IMR-90 (cell line): ENCODE measurements at regions not wholly inside any gene's neighbourhood (a gene's known extent, or its start where the extent isn't known, plus 50 kb on each side); places are given as distances from the start of the nearest gene placed in this dataset.

Experiments used
- ATAC-seq: fragments of 200-7000 bp; cut with Tn5 transposase; 2 replicates; pipeline ENCODE4 v1.9.1; 2020; ENCODE audit warnings: low read depth, mild to moderate bottlenecking, moderate library complexity
- BruUV-seq: library from RNA; stranded (reverse); fragments of 400-500 nt; replicated peaks from 2 replicates; lab custom pipeline; 2021; lab: Mats Ljungman, UMichigan
- CTCF ChIA-PET: fragments of 300-600 bp; formaldehyde crosslinking; extraction: SDS; loops from one replicate; lab custom pipeline; 2021; ENCODE audit warnings: antibody characterized with exemption; lab: Yijun Ruan, JAX
- POLR2A ChIA-PET: fragments of 300-600 bp; sonication (Branson Sonifier 250); formaldehyde crosslinking; loops from one replicate; lab custom pipeline; 2022; ENCODE audit warnings: antibody characterized with exemption; ENCODE audit not compliant: unreplicated experiment; lab: Charles Lee
- DNase-seq: peaks from one replicate; pipeline ENCODE4 v3.0.0; 2013
- H2AFZ ChIP-seq: replicated peaks from 2 replicates; pipeline ENCODE3; 2013; ENCODE audit warnings: low read length, mild to moderate bottlenecking; ENCODE audit not compliant: poor library complexity
- H2AK5ac ChIP-seq: 2 replicates; pipeline ENCODE4 v1.6.1; 2013; ENCODE audit warnings: low read depth, low read length, inconsistent platforms
- H2AK9ac ChIP-seq: replicated peaks from 2 replicates; pipeline ENCODE3; 2013; ENCODE audit warnings: mild to moderate bottlenecking, low read depth, low read length, moderate library complexity; ENCODE audit not compliant: poor library complexity
- H2BK120ac ChIP-seq: 2 replicates; pipeline ENCODE4 v1.6.1; 2013; ENCODE audit warnings: low read depth, low read length, inconsistent platforms
- H2BK15ac ChIP-seq: 3 replicates; pipeline ENCODE4 v1.6.1; 2013; ENCODE audit warnings: low read depth, low read length, inconsistent platforms
- H2BK20ac ChIP-seq: 2 replicates; pipeline ENCODE4 v1.6.1; 2013; ENCODE audit warnings: low read depth, mild to moderate bottlenecking, inconsistent platforms, low read length, moderate library complexity
- H2BK5ac ChIP-seq: 2 replicates; pipeline ENCODE4 v1.6.1; 2013; ENCODE audit warnings: mild to moderate bottlenecking, low read depth, low read length, inconsistent platforms; ENCODE audit not compliant: poor library complexity, severe bottlenecking
- H3K14ac ChIP-seq: replicated peaks from 2 replicates; pipeline ENCODE4 v1.6.1; 2013; ENCODE audit warnings: low read depth, low read length, inconsistent platforms
- H3K18ac ChIP-seq: 2 replicates; pipeline ENCODE4 v1.6.1; 2013; ENCODE audit warnings: low read depth, low read length, control low read depth
- H3K23ac ChIP-seq: 2 replicates; pipeline ENCODE4 v1.6.1; 2013; ENCODE audit warnings: low read depth, low read length, inconsistent platforms
- H3K27ac ChIP-seq: 2 replicates; pipeline ENCODE4 v1.5.1; 2013; ENCODE audit warnings: mild to moderate bottlenecking, control low read depth, low read length; ENCODE audit not compliant: insufficient read depth
- H3K27me3 ChIP-seq: 2 replicates; pipeline ENCODE4 v1.6.1; 2013; ENCODE audit warnings: low read length; ENCODE audit not compliant: control insufficient read depth, insufficient read depth
- H3K36me3 ChIP-seq: 2 replicates; pipeline ENCODE4 v1.6.1; 2013; ENCODE audit warnings: low read length, mixed read lengths; ENCODE audit not compliant: control insufficient read depth, insufficient read depth
- H3K4ac ChIP-seq: 2 replicates; pipeline ENCODE4 v1.6.1; 2013; ENCODE audit warnings: low read depth, low read length, inconsistent platforms
- H3K4me1 ChIP-seq: 2 replicates; pipeline ENCODE4 v1.6.1; 2013; ENCODE audit warnings: low read length, mixed read lengths; ENCODE audit not compliant: control insufficient read depth, insufficient read depth
- H3K4me2 ChIP-seq: 2 replicates; pipeline ENCODE4 v1.6.1; 2013; ENCODE audit warnings: low read depth, mild to moderate bottlenecking, control low read depth, low read length, moderate library complexity
- H3K4me3 ChIP-seq: 2 replicates; pipeline ENCODE4 v1.5.1; 2013; ENCODE audit warnings: low read depth, mild to moderate bottlenecking, control low read depth, low read length, moderate library complexity; ENCODE audit not compliant: insufficient read depth
- H3K56ac ChIP-seq: 2 replicates; pipeline ENCODE4 v1.6.1; 2013; ENCODE audit warnings: low read length, inconsistent platforms; ENCODE audit not compliant: insufficient read depth; ENCODE audit errors: extremely low read depth
- H3K79me1 ChIP-seq, 2 experiments: 2 replicates each; pipeline ENCODE4 v1.6.1; 2013; ENCODE audit warnings: low read length in 2 of 2, inconsistent platforms in 1 of 2, low read depth in 1 of 2
- H3K9ac ChIP-seq: 2 replicates; pipeline ENCODE4 v1.6.1; 2013; ENCODE audit warnings: low read depth, low read length, control low read depth
- H3K9me1 ChIP-seq: 2 replicates; pipeline ENCODE4 v1.6.1; 2013; ENCODE audit warnings: low read length, inconsistent platforms; ENCODE audit not compliant: insufficient read depth
- H3K9me3 ChIP-seq: 2 replicates; pipeline ENCODE4 v1.6.1; 2013; ENCODE audit warnings: low read length; ENCODE audit not compliant: control insufficient read depth, insufficient read depth
- H4K20me1 ChIP-seq: 2 replicates; pipeline ENCODE4 v1.6.1; 2013; ENCODE audit warnings: low read length, inconsistent platforms; ENCODE audit not compliant: insufficient read depth
- H4K5ac ChIP-seq: 2 replicates; pipeline ENCODE4 v1.6.1; 2013; ENCODE audit warnings: mild to moderate bottlenecking, low read depth, low read length, control low read depth
- H4K8ac ChIP-seq, 2 experiments: 2 replicates each; pipeline ENCODE4 v1.6.1; 2013; ENCODE audit warnings: low read depth in 2 of 2, low read length in 2 of 2, control low read depth in 1 of 2, inconsistent platforms in 1 of 2
- H4K91ac ChIP-seq: 2 replicates; pipeline ENCODE4 v1.6.1; 2013; ENCODE audit warnings: low read depth, low read length, inconsistent platforms; ENCODE audit not compliant: insufficient read depth
- BHLHE40 ChIP-seq: fragments of 150-350 bp; IDR thresholded peaks from 2 replicates; pipeline ENCODE4 v1.6.1; 2016; ENCODE audit warnings: mild to moderate bottlenecking, low read depth, low read length
- CEBPB ChIP-seq: IDR thresholded peaks from 2 replicates; pipeline ENCODE4 v1.6.1; 2012; ENCODE audit warnings: low read depth, low read length, improper control_type of control experiment
- CHD1 ChIP-seq: IDR thresholded peaks from 2 replicates; pipeline ENCODE4 v1.6.1; 2012; ENCODE audit warnings: low read depth, low read length, improper control_type of control experiment
- CTCF ChIP-seq: conservative IDR thresholded peaks from 2 replicates; pipeline ENCODE4 v1.5.1; 2012; ENCODE audit warnings: mild to moderate bottlenecking, low read depth, low read length, improper control_type of control experiment
- ELK1 ChIP-seq: fragments of 150-350 bp; IDR thresholded peaks from 2 replicates; pipeline ENCODE4 v1.6.1; 2016; ENCODE audit warnings: low read depth, mild to moderate bottlenecking, low read length, moderate library complexity, borderline replicate concordance
- MAFK ChIP-seq: IDR thresholded peaks from 2 replicates; pipeline ENCODE4 v1.6.1; 2012; ENCODE audit warnings: low read depth, low read length, improper control_type of control experiment
- MAZ ChIP-seq: IDR thresholded peaks from 2 replicates; pipeline ENCODE4 v1.6.1; 2012; ENCODE audit warnings: low read depth, mild to moderate bottlenecking, low read length, improper control_type of control experiment, moderate library complexity, borderline replicate concordance
- MXI1 ChIP-seq: IDR thresholded peaks from 2 replicates; pipeline ENCODE4 v1.6.1; 2012; ENCODE audit warnings: low read depth, mild to moderate bottlenecking, low read length, moderate library complexity, borderline replicate concordance
- POLR2A ChIP-seq: IDR thresholded peaks from 2 replicates; pipeline ENCODE4 v1.6.1; 2012; ENCODE audit warnings: mild to moderate bottlenecking, low read depth, low read length
- RAD21 ChIP-seq: IDR thresholded peaks from 2 replicates; pipeline ENCODE4 v1.6.1; 2012; ENCODE audit warnings: low read length, improper control_type of control experiment
- RCOR1 ChIP-seq: IDR thresholded peaks from 2 replicates; pipeline ENCODE4 v1.6.1; 2012; ENCODE audit warnings: mild to moderate bottlenecking, low read length, improper control_type of control experiment; ENCODE audit not compliant: insufficient replicate concordance
- SMC3 ChIP-seq: fragments of 150-350 bp; IDR thresholded peaks from 2 replicates; pipeline ENCODE4 v1.6.1; 2016; ENCODE audit warnings: low read depth, mild to moderate bottlenecking, antibody characterized with exemption, low read length, moderate library complexity
- USF2 ChIP-seq: fragments of 150-350 bp; IDR thresholded peaks from 2 replicates; pipeline ENCODE4 v1.6.1; 2017; ENCODE audit warnings: mild to moderate bottlenecking, antibody characterized with exemption, low read length, low read depth
- WGBS, 2 experiments: methylation state at CpG; one replicate each; pipeline versions ENCODE4 v1.1.5 to v1.1.7; 2013; ENCODE audit warnings: missing lambda C conversion rate in 2 of 2; ENCODE audit not compliant: insufficient read length in 1 of 2; ENCODE audit errors: extremely low coverage in 2 of 2; 5-methylcytosine and 5-hydroxymethylcytosine counted together
- dilution Hi-C: fragments of 300-500 bp; cut with HindIII; formaldehyde crosslinking; loops from one replicate; pipeline ENCODE4 v1.14.3; 2018; ENCODE audit warnings: low sequenced_read_pairs; ENCODE audit not compliant: unreplicated experiment
- in situ Hi-C: fragments of 300-500 bp; cut with MboI; formaldehyde crosslinking; loops from 3 replicates; pipeline ENCODE4 v1.14.3; 2019; ENCODE audit warnings: low sequenced_read_pairs, inconsistent platforms, mixed read lengths
- intact Hi-C: fragments of 100-400 bp; cut with micrococcal nuclease; formaldehyde crosslinking; loops from 2 replicates; pipeline ENCODE4 v1.10.0; 2022

GRCh38 chr10:125216861-125217260, 56.5 kb upstream of the CTBP2 start:
- no peaks in the 10 kb centered on the region for H3K4me1 ChIP-seq
- no peaks in the 10 kb centered on the region for H4K20me1 ChIP-seq
- no peak overlapping the region for H2BK120ac ChIP-seq
- no peak overlapping the region for H2AK5ac ChIP-seq
- ATAC-seq (no peak; the same call in 1 of the 2 replicates), DNase-seq (no peak)
- H3K9me1 ChIP-seq: 0 out of 2 replicates have a peak, but pooled peaks cover 3% of the 10 kb centered on the region
- no peaks in the 10 kb centered on the region for H3K79me1 ChIP-seq
- no peaks in the 10 kb centered on the region for H3K36me3 ChIP-seq
- in situ Hi-C loops (no loop called here), intact Hi-C loops (no loop called here), dilution Hi-C loops (no loop called here)
- no peak overlapping the region for H4K5ac ChIP-seq
- no peaks in the 10 kb centered on the region for H3K9me3 ChIP-seq
- H3K14ac ChIP-seq: no peak overlapping the region
- no peak overlapping the region for H4K91ac ChIP-seq
- H2AK9ac ChIP-seq: no peak overlapping the region
- H3K56ac ChIP-seq: no peak overlapping the region
- no peak overlapping the region for H2BK5ac ChIP-seq
- no TSS peak for BruUV-seq
- H3K27me3 ChIP-seq: peaks cover 12% of the 10 kb centered on the region
- H2BK20ac ChIP-seq: no peak overlapping the region
- H3K23ac ChIP-seq: no peak overlapping the region
- H2BK15ac ChIP-seq: no peak overlapping the region
- no peak overlapping the region for H3K27ac ChIP-seq
- H3K9ac ChIP-seq: no peak overlapping the region
- H3K4me2 ChIP-seq: no peak overlapping the region
- whole genome bisulfite sequencing, 2 experiments: 40% methylated on average over 5 of the region's 5 CpGs; no CpG with 5 or more reads in 1 of the 2 experiments
- ChIA-PET CTCF (interaction anchor here (0.9 kb wide), 1 partner anchor 155 kb away, joined by 3 read pairs; no protein-coding TSS in a partner anchor), POLR2A (no interaction called here)
- TF ChIP-seq SMC3 (no peak), RAD21 (no peak), CEBPB (no peak), CTCF (no peak), BHLHE40 (no peak), RCOR1 (no peak), MAFK (no peak), POLR2A (no peak), ELK1 (no peak), USF2 (no peak), MAZ (no peak), CHD1 (no peak), MXI1 (no peak)
- no peak overlapping the region for H2AFZ ChIP-seq
- H4K8ac ChIP-seq: no peak overlapping the region
- H3K4ac ChIP-seq: no peak overlapping the region
- no peak overlapping the region for H3K4me3 ChIP-seq
- H3K18ac ChIP-seq: no peak overlapping the region
